ENCODE measurements at regions not wholly inside any gene's neighbourhood (a gene's known extent, or its start where the extent isn't known, plus 50 kb on each side); places are given as distances from the start of the nearest gene placed in this dataset.

DNA sequence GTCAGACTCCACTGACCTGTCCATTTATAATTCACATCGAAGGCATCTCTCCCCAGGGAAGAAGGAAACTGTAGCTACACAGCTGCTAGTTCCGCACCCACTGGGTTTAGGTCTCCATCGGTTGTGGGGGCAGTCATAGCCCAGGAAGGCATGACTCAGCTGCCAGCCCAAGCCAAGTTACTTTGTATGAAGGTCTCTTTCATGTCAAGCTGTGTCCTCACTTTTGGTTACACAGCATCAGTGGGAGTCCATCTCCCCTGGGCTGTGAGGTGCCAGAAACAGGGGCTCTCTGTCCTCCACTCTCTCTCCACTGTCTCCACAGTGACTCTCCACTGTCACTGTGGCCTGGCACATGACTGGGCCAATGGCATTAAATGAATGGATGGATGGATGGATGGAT, 585.2 kb downstream of the BRD1 start:
- TF ChIP-seq, protein P1, sequence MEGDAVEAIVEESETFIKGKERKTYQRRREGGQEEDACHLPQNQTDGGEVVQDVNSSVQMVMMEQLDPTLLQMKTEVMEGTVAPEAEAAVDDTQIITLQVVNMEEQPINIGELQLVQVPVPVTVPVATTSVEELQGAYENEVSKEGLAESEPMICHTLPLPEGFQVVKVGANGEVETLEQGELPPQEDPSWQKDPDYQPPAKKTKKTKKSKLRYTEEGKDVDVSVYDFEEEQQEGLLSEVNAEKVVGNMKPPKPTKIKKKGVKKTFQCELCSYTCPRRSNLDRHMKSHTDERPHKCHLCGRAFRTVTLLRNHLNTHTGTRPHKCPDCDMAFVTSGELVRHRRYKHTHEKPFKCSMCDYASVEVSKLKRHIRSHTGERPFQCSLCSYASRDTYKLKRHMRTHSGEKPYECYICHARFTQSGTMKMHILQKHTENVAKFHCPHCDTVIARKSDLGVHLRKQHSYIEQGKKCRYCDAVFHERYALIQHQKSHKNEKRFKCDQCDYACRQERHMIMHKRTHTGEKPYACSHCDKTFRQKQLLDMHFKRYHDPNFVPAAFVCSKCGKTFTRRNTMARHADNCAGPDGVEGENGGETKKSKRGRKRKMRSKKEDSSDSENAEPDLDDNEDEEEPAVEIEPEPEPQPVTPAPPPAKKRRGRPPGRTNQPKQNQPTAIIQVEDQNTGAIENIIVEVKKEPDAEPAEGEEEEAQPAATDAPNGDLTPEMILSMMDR (IDR thresholded peaks at IDR 0.05; ENCODE audit: low read depth, low read length, missing control alignments), result no peak
- H3K4me3 ChIP-seq (ENCODE audit: low read depth, low read length), result no peak overlapping the region
- no peak for DNase-seq (ENCODE audit: low read depth)

DNA sequence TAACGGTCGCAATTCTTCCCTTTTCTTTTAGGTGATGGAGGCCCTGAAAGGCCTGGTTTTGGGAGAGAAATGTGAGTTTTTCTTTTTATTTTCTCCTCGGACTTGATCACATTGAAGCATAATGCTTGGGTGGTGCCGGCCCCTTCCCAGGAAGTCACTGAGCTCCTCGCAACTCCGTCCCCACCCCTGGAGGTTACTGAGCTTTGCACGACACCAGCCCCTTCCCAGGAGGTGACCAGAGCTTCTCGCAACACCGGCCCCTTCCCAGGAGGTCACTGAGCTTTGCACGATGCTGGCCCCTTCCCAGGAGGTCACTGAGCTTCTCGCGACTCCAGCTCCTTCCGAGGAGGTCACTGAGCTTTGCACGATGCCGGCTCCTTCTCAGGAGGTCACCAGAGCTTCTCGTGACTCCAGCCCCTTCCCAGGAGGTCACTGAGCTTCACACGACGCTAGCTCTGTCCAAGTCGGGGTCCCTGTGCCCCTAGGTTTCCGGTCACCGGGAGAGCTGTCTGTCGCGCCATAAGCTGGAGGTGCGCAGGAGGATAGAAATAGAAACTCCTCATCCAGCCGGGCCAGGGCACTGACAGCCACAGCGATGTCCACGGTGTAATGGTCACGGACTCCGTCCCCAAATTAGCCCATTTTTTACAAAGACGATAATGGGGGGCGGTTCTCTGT, 586.4 kb downstream of the BRD1 start:
- no peak overlapping the region for H3K4me3 ChIP-seq (ENCODE audit: low read depth, low read length)
- TF ChIP-seq, protein P1 (IDR thresholded peaks at IDR 0.05; ENCODE audit: low read depth, low read length, missing control alignments), result no peak
- DNase-seq (ENCODE audit: low read depth), result no peak

DNA sequence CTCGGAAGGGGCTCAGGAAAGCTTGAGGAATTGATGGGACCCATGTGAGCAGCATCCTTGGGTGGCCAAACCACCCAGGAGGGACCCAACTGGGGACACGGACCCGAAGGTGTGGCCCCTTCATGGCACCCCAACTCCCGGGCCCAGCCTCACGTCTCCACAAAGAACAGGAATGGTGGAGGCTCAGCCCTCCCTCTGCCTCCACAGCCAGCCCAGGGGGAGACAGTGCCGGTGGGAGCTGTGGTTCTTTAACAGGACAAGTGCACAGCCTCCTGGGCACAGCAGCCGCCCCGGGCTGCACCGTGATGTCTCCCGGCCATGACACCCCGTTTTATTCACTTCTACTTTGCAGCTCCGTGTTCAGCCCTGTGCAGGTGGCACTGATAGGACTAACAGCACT, 587.2 kb downstream of the BRD1 start:
- TF ChIP-seq, protein P1 (IDR thresholded peaks at IDR 0.05; ENCODE audit: low read depth, low read length, missing control alignments), result no peak
- DNase-seq (ENCODE audit: low read depth), result no peak
- no peak overlapping the region for H3K4me3 ChIP-seq (ENCODE audit: low read depth, low read length)

DNA sequence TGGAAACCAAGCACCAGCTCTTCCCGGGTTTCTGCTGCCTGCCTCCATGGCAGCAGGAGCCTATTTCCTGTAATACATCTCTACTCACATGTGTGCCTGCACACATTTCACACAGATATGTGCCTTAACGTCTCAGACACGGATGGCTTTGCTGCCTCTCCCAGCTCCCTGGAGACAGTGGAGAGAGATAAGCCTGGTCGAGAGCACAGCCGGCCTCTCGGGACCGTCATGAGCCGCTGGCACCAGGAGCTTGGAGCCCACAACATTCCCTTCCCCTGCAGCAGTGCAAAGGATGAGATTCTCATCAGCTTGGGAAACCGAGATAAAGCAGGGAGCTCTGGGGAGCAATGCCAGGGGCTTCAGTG, 587.7 kb downstream of the BRD1 start:
- TF ChIP-seq, protein P1 (IDR thresholded peaks at IDR 0.05; ENCODE audit: low read depth, low read length, missing control alignments), result no peak
- no peak for DNase-seq (ENCODE audit: low read depth)
- H3K4me3 ChIP-seq (ENCODE audit: low read depth, low read length), result no peak overlapping the region

DNA sequence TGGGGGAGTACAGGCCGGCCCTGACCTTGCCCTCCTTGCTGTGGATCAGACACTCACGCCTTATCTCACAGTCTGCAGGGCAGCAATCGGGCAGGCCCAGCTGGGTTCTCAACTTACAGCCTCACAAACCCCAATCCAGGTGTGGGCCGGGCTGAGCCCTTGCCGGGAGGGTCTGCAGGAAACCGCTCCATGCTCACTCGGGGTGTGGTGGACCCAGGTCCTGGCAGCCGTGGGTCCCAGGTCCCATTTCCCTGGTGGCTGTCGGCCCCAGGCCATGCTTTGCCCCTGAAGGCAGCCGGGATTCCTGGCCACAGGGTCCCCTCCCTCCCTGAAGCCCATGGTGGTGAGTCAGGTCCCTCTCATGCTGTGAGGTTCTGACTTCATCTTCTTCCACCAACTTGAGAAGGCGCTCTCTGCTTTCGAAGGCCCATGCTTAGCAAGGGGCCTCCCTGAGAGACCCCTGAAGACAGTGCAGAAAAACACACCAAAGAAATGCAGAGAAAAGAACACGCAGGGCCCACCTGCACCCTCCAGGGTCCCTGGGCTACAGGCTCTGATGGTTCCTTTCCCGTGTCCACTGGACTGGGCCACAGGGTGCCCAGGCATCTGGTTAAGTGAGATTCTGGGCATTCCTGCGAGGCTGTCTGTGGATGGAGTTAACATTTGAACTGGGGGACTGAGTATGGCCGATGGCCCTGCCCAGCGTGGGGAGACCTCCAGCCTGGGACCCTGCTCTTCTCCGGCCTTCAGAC, 588.2 kb downstream of the BRD1 start:
- no peak for DNase-seq (ENCODE audit: low read depth)
- no peak overlapping the region for H3K4me3 ChIP-seq (ENCODE audit: low read depth, low read length)
- TF ChIP-seq, protein P1 (IDR thresholded peaks at IDR 0.05; ENCODE audit: low read depth, low read length, missing control alignments), result no peak

DNA sequence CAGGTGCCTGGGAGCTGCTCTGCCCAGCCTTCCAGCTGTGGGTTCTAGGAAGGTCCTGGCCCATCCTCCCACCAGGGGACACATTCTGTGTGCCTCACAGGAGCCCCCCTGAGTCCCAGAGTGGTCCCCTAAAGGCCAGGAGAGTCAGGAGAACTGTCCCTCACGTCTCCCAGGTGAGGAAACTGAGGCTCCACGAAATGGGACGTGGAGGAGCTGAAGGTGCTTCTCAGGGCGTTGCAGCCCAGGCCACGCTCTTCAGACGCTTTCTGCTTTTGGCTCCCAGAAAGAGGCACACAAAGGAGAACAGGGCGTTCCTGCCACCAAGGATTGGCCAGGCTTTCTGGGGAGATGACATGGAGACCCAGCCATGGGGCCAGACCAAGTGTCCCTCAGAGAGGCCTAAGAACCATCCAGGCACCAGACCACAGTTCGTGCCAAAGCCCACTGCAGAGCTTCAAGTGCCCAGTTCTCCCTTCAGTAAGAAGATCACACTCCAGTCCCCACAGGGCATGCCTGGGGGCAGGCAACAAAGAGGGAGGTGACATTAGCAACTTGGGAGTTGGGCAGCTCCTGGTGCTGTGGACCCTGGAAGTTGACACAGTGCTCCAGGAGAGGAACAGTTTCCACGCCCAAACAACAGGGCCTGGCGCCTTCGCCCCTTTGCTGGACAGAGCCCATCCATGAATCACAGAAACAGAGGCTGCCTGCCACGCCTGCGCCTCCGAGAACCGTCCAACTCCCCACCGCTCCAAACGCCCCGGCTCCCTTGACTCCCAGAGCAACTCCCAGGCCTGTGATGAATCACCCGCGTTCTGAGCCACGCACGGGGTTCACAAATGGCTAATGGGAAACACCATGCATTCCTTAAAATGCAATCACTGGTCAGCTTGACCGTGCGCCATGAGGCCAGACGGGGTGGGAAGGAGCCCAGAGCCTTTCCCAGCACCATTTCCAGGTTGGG, 589.2 kb downstream of the BRD1 start:
- TF ChIP-seq, protein P1 (IDR thresholded peaks at IDR 0.05; ENCODE audit: low read depth, low read length, missing control alignments), result no peak
- DNase-seq (ENCODE audit: low read depth), result no peak
- no peak overlapping the region for H3K4me3 ChIP-seq (ENCODE audit: low read depth, low read length)
